Adipocyte (in vitro differentiated cells): ENCODE measurements at regions not wholly inside any gene's neighbourhood (a gene's known extent, or its start where the extent isn't known, plus 50 kb on each side); places are given as distances from the start of the nearest gene placed in this dataset.
A peak's percentile ranks its signal among the peaks of the same experiment; 100 is the strongest.
"Not testable (repeated sequence)": the region's sequence is repeated elsewhere in the genome, so short reads cannot be mapped to it uniquely, and the experiment has no call there.

Experiments
- DNase-seq: peaks from one replicate; pipeline ENCODE4 v3.0.0-alpha.2; 2015; ENCODE audit warnings: low read depth
- H3K27me3 ChIP-seq: replicated peaks from 2 replicates; pipeline ENCODE4 v1.7.0; 2013; ENCODE audit warnings: mild to moderate bottlenecking, low read length, moderate library complexity; ENCODE audit not compliant: control insufficient read depth, insufficient read depth
- H3K36me3 ChIP-seq: 2 replicates; pipeline ENCODE4 v1.7.0; 2013; ENCODE audit warnings: low read length, mild to moderate bottlenecking, moderate library complexity; ENCODE audit not compliant: control insufficient read depth, insufficient read depth, severe bottlenecking
- H3K4me1 ChIP-seq: 2 replicates; pipeline ENCODE4 v1.7.0; 2013; ENCODE audit warnings: mild to moderate bottlenecking, low read length, moderate library complexity; ENCODE audit not compliant: control insufficient read depth, insufficient read depth
- H3K4me3 ChIP-seq: 2 replicates; pipeline ENCODE4 v1.7.0; 2013; ENCODE audit warnings: mild to moderate bottlenecking, low read length, moderate library complexity
- H3K9ac ChIP-seq: 2 replicates; pipeline ENCODE4 v1.7.0; 2013; ENCODE audit warnings: mild to moderate bottlenecking, low read length, moderate library complexity
- H3K9me3 ChIP-seq: 2 replicates; pipeline ENCODE4 v1.7.0; 2013; ENCODE audit warnings: mild to moderate bottlenecking, low read length, moderate library complexity; ENCODE audit not compliant: control insufficient read depth

- no peak overlapping the region for H3K4me3 ChIP-seq
- no peaks in the 10 kb centered on the region for H3K27me3 ChIP-seq
- H3K36me3 ChIP-seq = no peaks in the 10 kb centered on the region
- no peak for DNase-seq
- H3K4me1 ChIP-seq = no peaks in the 10 kb centered on the region
- H3K9me3 ChIP-seq = no peaks in the 10 kb centered on the region
- H3K9ac ChIP-seq = no peak overlapping the region
These were observed 226.5 kb upstream of the AKR1E2 start for GRCh38 chr10:4599471-4599870.

DNA sequence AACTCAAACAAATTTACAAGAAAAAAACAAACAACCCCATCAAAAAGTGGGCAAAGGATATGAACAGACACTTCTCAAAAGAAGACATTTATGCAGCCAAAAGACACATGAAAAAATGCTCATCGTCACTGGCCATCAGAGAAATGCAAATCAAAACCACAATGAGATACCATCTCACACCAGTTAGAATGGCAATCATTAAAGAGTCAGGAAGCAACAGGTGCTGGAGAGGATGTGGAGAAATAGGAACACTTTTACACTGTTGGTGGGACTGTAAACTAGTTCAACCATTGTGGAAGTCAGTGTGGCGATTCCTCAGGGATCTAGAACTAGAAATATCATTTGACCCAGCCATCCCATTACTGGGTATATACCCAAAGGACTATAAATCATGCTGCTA lies 228.1 kb upstream of the AKR1E2 start:
- H3K9ac ChIP-seq, H3K36me3 ChIP-seq, H3K27me3 ChIP-seq, H3K9me3 ChIP-seq, DNase-seq, H3K4me3 ChIP-seq, H3K4me1 ChIP-seq: not testable (repeated sequence)

DNA sequence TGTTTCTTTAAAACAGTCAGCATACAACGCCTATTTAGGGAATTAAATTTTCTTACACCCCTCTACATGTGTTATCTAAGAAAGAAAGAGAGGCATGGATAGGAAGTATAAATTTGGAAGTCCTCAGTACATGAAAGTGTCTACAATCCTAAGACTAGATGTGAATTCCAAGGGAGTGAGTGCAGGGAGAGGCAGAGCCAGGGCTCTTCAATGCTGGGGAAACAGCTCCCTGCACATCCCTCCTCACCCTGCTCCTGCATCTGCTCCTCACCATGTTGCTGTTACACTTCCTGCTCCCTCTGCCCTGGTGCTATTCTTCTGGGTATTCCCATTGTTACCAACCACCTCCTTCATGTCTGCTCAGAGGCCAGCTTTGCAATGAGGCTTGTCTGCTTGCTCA lies 229.1 kb upstream of the AKR1E2 start:
- Histone ChIP-seq H3K27me3 (no peaks in the 10 kb centered on the region), H3K4me3 (no peak overlapping the region), H3K9me3 (no peaks in the 10 kb centered on the region), H3K4me1 (no peaks in the 10 kb centered on the region), H3K9ac (no peak overlapping the region), H3K36me3 (no peaks in the 10 kb centered on the region)
- peak; percentile 24 for DNase-seq

DNA sequence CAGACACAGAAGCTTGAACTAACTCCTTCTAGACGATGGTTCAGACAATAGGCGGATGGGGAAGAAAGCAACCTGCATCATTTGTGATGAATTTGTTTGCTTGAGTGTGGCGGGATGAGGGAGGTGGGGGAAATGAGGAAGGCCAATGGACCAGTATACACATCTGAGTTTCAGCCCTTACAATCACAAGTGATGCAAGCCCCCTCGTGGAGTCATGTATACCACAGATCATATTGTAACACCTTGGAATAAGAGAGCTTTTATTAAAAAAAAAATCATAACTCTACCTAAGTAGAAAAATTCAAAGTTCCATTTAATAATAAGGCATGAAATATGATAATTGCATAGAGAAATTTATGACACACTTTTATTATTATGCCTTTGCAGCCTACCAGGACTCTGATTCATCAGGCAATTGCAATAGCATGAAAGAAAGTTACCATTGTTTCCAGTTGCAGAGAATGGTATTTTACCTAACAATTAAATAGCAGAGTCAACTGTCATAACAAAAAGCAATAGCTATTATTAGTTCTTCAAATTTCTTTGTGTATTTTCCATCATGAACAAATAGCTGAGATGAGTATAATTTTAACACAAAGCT lies 230.2 kb upstream of the AKR1E2 start:
- H3K27me3 ChIP-seq = no peaks in the 10 kb centered on the region
- no peak overlapping the region for H3K4me3 ChIP-seq
- H3K9me3 ChIP-seq = no peaks in the 10 kb centered on the region
- H3K4me1 ChIP-seq = no peaks in the 10 kb centered on the region
- H3K9ac ChIP-seq = no peak overlapping the region
- DNase-seq = peak; percentile 21
- H3K36me3 ChIP-seq = no peaks in the 10 kb centered on the region

- no peak overlapping the region for H3K9ac ChIP-seq
- H3K4me3 ChIP-seq = no peak overlapping the region
- no peaks in the 10 kb centered on the region for H3K4me1 ChIP-seq
- H3K36me3 ChIP-seq = no peaks in the 10 kb centered on the region
- DNase-seq = no peak
- no peaks in the 10 kb centered on the region for H3K27me3 ChIP-seq
- H3K9me3 ChIP-seq = no peaks in the 10 kb centered on the region
These were observed 235.2 kb upstream of the AKR1E2 start for GRCh38 chr10:4590807-4591206.

DNA sequence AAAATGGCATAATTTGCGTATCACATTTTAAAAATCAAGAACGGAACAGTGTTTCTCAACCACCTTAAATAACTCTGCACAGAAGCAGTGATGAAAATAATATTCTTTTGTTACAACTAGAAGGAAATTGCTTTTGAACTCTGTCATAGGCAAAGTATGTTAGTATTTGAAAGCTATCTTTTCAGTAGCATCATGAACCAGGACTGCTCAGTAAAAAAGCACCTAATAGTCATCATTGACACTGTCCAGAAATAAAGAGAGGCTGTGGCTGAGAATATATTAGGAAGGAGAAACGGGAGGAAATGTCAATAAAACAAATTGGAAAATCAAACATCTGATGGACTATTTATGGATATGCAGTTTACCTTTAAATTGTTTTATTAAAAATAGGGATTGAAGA lies 237.2 kb upstream of the AKR1E2 start:
- no peak overlapping the region for H3K4me3 ChIP-seq
- no peaks in the 10 kb centered on the region for H3K27me3 ChIP-seq
- no peaks in the 10 kb centered on the region for H3K4me1 ChIP-seq
- peak; percentile 7 for DNase-seq
- H3K36me3 ChIP-seq = no peaks in the 10 kb centered on the region
- no peak overlapping the region for H3K9ac ChIP-seq
- no peaks in the 10 kb centered on the region for H3K9me3 ChIP-seq

DNA sequence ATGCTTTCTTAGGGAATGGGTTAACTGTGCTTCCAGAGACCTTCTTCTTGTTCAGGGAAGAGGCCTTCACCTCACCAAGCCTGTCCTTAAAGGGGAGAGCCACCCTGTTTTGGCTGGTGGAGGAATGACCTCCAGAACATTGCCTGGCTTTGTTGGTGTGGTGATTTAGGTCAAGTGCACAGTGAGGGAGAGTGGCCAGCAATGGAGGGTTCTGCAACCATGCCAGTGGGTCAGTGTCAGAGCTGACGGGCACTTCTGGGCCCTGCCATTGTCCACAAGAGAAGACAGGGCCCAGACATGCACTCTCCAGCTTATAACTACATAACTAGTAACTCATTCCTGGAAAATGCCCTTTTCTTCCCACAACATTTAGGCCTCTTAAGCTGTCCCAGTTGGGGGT lies 238.5 kb upstream of the AKR1E2 start:
- no peaks in the 10 kb centered on the region for H3K4me1 ChIP-seq
- no peaks in the 10 kb centered on the region for H3K27me3 ChIP-seq
- no peak for DNase-seq
- no peak overlapping the region for H3K4me3 ChIP-seq
- H3K36me3 ChIP-seq = no peaks in the 10 kb centered on the region
- no peak overlapping the region for H3K9ac ChIP-seq
- H3K9me3 ChIP-seq = no peaks in the 10 kb centered on the region

- Histone ChIP-seq H3K27me3 (no peaks in the 10 kb centered on the region), H3K4me3 (no peak overlapping the region), H3K36me3 (no peaks in the 10 kb centered on the region), H3K9ac (no peak overlapping the region), H3K9me3 (no peaks in the 10 kb centered on the region), H3K4me1 (no peaks in the 10 kb centered on the region)
- DNase-seq = peak; percentile 71
These were observed 239.2 kb upstream of the AKR1E2 start for GRCh38 chr10:4586776-4587175.

GRCh38 chr10:4581929-4582328 lies 244.1 kb upstream of the AKR1E2 start:
- Histone ChIP-seq H3K4me3 (no peak overlapping the region), H3K36me3 (no peaks in the 10 kb centered on the region), H3K9ac (no peak overlapping the region), H3K27me3 (no peaks in the 10 kb centered on the region), H3K4me1 (no peaks in the 10 kb centered on the region), H3K9me3 (no peaks in the 10 kb centered on the region)
- no peak for DNase-seq

DNA sequence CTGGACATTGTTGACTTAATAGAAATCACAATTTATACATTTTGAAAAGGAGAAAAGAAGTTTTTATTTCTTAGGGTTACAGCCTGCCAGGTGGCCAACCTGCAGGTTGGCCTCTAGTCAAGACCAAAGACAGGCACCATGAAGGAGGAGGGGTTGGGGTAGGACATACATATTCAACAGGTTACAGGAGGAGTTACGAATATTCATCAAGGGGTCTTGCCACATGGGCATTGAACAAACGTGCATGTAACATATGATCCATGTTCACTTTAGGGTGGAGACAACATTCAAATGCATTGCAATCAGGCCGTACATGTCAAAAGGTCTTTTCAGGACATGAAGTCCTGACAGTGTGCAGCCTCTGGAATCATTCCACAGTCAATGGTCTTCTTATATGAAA lies 246.2 kb upstream of the AKR1E2 start:
- H3K9me3 ChIP-seq = no peaks in the 10 kb centered on the region
- no peaks in the 10 kb centered on the region for H3K36me3 ChIP-seq
- peaks cover 4% of the 10 kb centered on the region for H3K4me1 ChIP-seq
- no peak overlapping the region for H3K9ac ChIP-seq
- H3K4me3 ChIP-seq = no peak overlapping the region
- no peak for DNase-seq
- no peaks in the 10 kb centered on the region for H3K27me3 ChIP-seq

DNA sequence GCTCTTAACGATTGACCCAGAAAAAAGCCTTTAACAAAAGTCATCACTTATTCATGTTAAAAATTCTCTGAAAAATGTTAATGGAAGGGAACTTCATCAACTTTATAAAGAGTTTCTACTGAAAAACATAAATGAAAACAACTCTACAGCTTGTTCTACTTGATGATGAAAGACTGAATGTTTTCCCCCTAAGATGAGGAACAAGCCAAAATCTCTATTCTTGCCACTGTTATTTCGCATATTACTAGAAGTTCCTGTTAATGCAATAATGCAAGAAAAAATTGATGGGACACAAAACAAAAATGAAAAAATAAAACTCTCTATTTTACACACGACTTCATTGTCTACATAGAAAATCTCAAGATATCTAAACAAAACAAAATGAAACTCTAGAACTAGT lies 249.8 kb upstream of the AKR1E2 start:
- H3K9me3 ChIP-seq = no peaks in the 10 kb centered on the region
- H3K4me3 ChIP-seq = no peak overlapping the region
- peaks cover 5% of the 10 kb centered on the region for H3K4me1 ChIP-seq
- no peaks in the 10 kb centered on the region for H3K36me3 ChIP-seq
- no peak for DNase-seq
- no peaks in the 10 kb centered on the region for H3K27me3 ChIP-seq
- H3K9ac ChIP-seq = no peak overlapping the region

GRCh38 chr10:4569151-4569550 lies 256.9 kb upstream of the AKR1E2 start:
- Histone ChIP-seq H3K9ac (no peak overlapping the region), H3K9me3 (no peaks in the 10 kb centered on the region), H3K4me3 (no peak overlapping the region), H3K36me3 (no peaks in the 10 kb centered on the region), H3K4me1 (peaks cover 3% of the 10 kb centered on the region), H3K27me3 (no peaks in the 10 kb centered on the region)
- DNase-seq = no peak
